H1 (cell line): ENCODE measurements at regions not wholly inside any gene's neighbourhood (a gene's known extent, or its start where the extent isn't known, plus 50 kb on each side); places are given as distances from the start of the nearest gene placed in this dataset.

Source experiments
- BACH1 ChIP-seq: IDR thresholded peaks from 2 replicates; pipeline ENCODE4 v1.6.1; 2012; ENCODE audit warnings: low read length, improper control_type of control experiment
- BRCA1 ChIP-seq: IDR thresholded peaks from 2 replicates; pipeline ENCODE4 v1.6.1; 2012; ENCODE audit warnings: low read depth, low read length, improper control_type of control experiment
- CBX8 ChIP-seq: fragments of 300-800, 300-1000 bp; sonication (generic); IDR thresholded peaks from 2 replicates; pipeline ENCODE4 v1.7.1; 2016; ENCODE audit warnings: low read depth, low read length, borderline replicate concordance
- CHD1 ChIP-seq: IDR thresholded peaks from 2 replicates; pipeline ENCODE4 v1.6.1; 2012; ENCODE audit warnings: low read depth, low read length, improper control_type of control experiment
- CHD7 ChIP-seq: fragments of 300-600 bp; sonication (generic); IDR thresholded peaks from 2 replicates; pipeline ENCODE4 v1.7.1; 2012; ENCODE audit warnings: low read length, moderate library complexity, mild to moderate bottlenecking, inconsistent platforms; ENCODE audit not compliant: insufficient replicate concordance
- EP300 ChIP-seq, 2 experiments: IDR thresholded peaks; 1 replicate in 1 of 2; 2 replicates in 1 of 2; pipeline ENCODE4 v1.6.1; 2011 to 2012; ENCODE audit warnings: low read depth in 2 of 2, low read length in 2 of 2, mild to moderate bottlenecking in 2 of 2, borderline replicate concordance in 1 of 2, inconsistent platforms in 1 of 2, moderate library complexity in 1 of 2
- FOSL1 ChIP-seq: IDR thresholded peaks from 2 replicates; pipeline ENCODE4 v1.6.1; 2011; ENCODE audit warnings: mild to moderate bottlenecking, low read depth, low read length, moderate library complexity; ENCODE audit not compliant: insufficient read depth
- GTF2F1 ChIP-seq: IDR thresholded peaks from 2 replicates; pipeline ENCODE4 v1.6.1; 2012; ENCODE audit warnings: low read depth, low read length, improper control_type of control experiment, borderline replicate concordance
- NANOG ChIP-seq: IDR thresholded peaks from 2 replicates; pipeline ENCODE4 v1.6.1; 2011; ENCODE audit warnings: low read length, low read depth, mild to moderate bottlenecking, inconsistent platforms; ENCODE audit not compliant: insufficient read depth, poor library complexity, severe bottlenecking
- SIX5 ChIP-seq: IDR thresholded peaks from 2 replicates; pipeline ENCODE4 v1.6.1; 2011; ENCODE audit warnings: mild to moderate bottlenecking, low read depth, low read length
- SP1 ChIP-seq: IDR thresholded peaks from 2 replicates; pipeline ENCODE4 v1.6.1; 2011; ENCODE audit warnings: low read depth, low read length
- TF ChIP-seq, protein P1 (sequence below): IDR thresholded peaks from 2 replicates; pipeline ENCODE4 v1.6.1; 2011; ENCODE audit warnings: low read length, improper control_type of control experiment

DNA sequence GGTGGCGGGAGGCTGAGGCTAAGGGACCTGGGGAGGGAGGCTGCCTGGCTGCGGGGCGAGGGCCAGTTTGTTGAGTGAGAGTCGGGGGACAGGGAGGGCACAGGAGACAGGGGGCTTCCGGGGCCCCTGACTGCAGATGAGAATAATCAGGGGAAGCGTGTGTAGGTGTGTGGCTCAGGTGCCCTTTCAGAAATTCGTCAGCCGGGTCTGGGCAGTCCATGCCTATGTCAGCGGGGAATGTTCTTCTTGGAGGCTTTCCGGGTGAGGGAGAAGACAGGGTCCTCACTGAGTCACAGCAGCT lies 52.3 kb upstream of the OTOF start (continued):
- TF ChIP-seq CHD7 = no peak
- TF ChIP-seq BACH1 = no peak
- TF ChIP-seq, protein P1, sequence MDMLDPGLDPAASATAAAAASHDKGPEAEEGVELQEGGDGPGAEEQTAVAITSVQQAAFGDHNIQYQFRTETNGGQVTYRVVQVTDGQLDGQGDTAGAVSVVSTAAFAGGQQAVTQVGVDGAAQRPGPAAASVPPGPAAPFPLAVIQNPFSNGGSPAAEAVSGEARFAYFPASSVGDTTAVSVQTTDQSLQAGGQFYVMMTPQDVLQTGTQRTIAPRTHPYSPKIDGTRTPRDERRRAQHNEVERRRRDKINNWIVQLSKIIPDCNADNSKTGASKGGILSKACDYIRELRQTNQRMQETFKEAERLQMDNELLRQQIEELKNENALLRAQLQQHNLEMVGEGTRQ = no peak
- no peak for TF ChIP-seq FOSL1
- no peak for TF ChIP-seq CBX8
- no peak for TF ChIP-seq SIX5
- TF ChIP-seq NANOG = no peak
- no peak for TF ChIP-seq EP300 (IDR thresholded peaks at IDR 0.05; ENCODE audit: borderline replicate concordance in 1 of 2, low read depth in 2 of 2, low read length in 2 of 2)
- no peak for TF ChIP-seq CHD1
- no peak for TF ChIP-seq SP1
- no peak for TF ChIP-seq BRCA1
- TF ChIP-seq GTF2F1 = no peak
